Esophagus squamous epithelium (tissue), 4 donors: ENCODE measurements at regions not wholly inside any gene's neighbourhood (a gene's known extent, or its start where the extent isn't known, plus 50 kb on each side); places are given as distances from the start of the nearest gene placed in this dataset.

Experiments used
- POLR2A ChIP-seq, 4 donors: fragments of 450-650 bp; IDR thresholded peaks; one replicate each; pipeline ENCODE4 v1.6.1; 2017; ENCODE audit warnings: antibody characterized with exemption in 4 of 4, mild to moderate bottlenecking in 4 of 4, moderate library complexity in 3 of 4
- TF ChIP-seq, protein P1 (sequence below), 6 experiments: fragments of 450-650 bp in 4 of 6; fragments of 200-600 bp in 2 of 6; sonication (generic) in 2 of 6; IDR thresholded peaks; one replicate each; pipeline ENCODE4 v1.5.1; 2016 to 2019; ENCODE audit warnings: antibody characterized with exemption in 6 of 6, mild to moderate bottlenecking in 4 of 6, moderate library complexity in 4 of 6

DNA sequence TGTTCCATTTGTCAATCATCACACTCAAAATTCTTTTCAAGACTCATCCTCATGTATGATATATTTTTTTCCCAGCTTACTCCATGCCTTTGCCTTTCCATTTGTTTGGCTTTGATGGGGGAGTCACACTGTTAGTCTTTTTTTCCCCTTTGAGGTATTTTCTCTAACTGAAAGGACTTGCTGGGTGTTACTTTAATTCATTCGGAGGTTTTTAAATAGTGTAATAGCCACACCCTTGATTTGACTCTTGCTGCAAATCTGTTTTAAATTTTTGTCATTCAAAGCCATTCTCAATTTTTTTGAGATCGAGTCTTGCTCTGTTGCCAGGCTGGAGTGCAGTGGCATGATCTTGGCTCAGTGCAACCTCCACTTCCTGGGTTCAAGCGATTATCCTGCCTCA, 84.1 kb downstream of the C11orf87 start:
- TF ChIP-seq, protein P1, sequence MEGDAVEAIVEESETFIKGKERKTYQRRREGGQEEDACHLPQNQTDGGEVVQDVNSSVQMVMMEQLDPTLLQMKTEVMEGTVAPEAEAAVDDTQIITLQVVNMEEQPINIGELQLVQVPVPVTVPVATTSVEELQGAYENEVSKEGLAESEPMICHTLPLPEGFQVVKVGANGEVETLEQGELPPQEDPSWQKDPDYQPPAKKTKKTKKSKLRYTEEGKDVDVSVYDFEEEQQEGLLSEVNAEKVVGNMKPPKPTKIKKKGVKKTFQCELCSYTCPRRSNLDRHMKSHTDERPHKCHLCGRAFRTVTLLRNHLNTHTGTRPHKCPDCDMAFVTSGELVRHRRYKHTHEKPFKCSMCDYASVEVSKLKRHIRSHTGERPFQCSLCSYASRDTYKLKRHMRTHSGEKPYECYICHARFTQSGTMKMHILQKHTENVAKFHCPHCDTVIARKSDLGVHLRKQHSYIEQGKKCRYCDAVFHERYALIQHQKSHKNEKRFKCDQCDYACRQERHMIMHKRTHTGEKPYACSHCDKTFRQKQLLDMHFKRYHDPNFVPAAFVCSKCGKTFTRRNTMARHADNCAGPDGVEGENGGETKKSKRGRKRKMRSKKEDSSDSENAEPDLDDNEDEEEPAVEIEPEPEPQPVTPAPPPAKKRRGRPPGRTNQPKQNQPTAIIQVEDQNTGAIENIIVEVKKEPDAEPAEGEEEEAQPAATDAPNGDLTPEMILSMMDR (IDR thresholded peaks at IDR 0.05) = no peak
- no peak for TF ChIP-seq POLR2A (IDR thresholded peaks at IDR 0.05)
